ENCODE measurements at regions not wholly inside any gene's neighbourhood (a gene's known extent, or its start where the extent isn't known, plus 50 kb on each side); places are given as distances from the start of the nearest gene placed in this dataset.

DNA sequence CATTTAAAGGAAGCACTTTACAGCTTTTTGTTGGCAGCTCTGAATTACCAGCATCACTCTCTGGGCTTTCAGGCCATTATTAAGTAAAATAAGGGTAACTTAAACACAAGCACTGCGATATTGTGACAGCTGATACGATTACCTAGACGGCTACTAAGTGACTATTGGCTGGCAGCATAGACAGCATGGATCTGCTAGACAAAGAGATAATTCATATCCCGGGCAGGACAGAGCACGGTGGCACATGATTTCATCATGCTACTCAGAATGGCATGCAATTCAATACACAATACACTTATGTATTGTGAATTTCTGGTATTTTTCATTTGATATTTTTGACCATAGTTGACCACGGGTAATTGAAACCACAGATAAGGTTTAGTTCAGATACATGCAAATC lies 522.0 kb upstream of the LRRN3 start:
- no peak for DNase-seq (ENCODE audit: low spot score)

DNA sequence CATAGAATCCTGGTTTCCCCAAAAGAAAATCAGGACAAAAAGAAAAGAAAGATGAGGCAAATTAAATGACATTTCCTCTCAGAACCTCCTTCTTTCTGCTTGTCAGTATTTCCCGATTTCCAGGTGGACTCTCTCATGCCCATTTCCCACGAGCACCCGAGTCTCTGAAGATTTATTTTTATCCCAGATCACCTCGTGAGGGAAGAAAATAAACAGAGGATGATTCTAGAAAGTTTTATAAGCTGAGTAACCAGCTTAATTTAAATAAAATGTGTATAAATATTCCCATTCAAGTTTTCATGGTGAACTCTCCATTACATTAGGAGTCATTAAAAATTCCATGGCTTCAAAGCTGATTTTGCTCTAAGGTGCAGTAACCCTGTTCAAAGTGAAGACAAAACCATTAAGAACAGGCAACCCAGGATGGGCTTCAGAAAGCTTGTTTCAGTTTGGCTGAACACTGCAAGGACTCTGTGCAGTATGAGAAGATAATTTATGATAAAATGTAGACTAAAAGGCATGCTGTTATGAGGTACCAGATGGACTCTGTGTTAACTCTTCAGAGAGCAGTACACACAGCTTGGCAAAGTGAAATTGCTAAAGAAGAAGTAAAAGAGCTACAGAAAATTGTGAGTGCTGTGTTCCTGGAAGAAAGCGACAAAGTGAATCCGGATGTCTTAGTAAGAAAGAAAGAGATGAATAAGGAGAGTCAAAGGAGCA lies 521.3 kb upstream of the LRRN3 start:
- DNase-seq (ENCODE audit: low spot score), result no peak

DNA sequence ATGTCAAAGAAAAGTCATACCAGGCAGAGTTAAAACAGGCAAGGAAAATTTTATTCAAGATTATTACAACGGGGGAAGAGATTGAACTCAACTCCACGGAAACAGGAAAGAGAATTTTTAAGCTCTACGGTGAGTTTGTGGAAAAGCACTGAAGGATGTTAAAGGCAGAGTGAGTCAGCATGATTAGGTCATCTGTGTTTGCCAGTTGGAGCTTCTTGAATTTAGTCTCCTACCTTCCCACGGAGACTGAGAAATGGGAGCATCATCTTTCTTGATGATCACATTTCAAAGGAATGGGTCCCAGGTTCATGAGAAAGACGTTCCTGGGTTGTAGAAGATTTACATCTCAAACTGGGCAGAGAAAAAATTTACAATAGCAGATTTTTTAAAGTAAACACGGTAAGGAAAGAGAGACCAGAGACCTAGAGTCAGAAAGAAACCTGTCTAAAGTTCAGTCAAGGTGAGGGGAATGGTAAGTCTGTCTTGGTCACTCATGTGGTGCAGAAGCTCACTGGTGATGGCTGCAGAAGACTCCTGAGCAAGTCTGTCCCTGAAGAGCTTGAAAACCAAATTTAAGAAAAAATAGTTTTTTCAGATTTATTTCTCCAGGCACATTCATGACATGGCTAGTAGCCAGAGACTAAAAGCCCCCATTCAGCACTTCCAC lies 516.9 kb upstream of the LRRN3 start:
- no peak for DNase-seq (ENCODE audit: low spot score)

DNA sequence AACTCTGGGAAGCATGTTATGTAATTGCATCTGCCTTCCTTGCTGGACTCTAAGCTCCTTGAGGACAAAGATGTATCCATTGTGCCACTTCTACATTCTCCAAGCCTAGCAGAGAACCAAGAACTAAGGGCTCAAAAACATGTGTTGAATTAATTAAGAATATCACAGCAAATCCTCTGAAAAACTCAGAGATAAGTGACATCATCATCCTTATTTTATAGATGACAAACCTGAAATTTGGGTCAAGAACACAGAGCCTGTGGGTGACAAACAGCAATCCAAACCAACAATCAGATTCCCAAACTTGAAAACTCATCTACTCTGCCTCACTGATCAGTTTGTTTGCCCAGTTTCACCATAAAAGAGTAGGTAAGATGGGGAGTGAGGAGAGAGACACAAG lies 503.6 kb upstream of the LRRN3 start:
- DNase-seq (ENCODE audit: low spot score), result no peak

DNA sequence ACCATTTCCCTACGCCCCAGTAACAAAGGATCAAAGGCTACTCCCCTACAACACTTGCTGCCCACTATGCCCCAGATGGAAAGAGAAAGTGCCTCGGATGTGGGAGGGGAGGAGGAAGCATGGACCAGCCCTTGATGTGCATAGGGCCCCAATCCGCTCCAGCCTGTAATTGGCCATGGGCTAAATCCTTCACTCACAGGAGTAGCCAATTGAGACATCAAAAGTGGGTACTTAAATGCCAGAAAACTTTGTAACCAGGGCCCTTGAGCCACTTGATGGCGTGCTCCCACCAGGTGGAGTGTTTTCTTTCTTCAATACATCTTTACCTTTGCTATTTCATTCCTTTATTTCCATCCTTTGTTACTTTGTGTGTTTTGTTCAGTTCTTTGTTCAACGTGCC lies 500.5 kb upstream of the LRRN3 start:
- DNase-seq (ENCODE audit: low spot score), result no peak

DNA sequence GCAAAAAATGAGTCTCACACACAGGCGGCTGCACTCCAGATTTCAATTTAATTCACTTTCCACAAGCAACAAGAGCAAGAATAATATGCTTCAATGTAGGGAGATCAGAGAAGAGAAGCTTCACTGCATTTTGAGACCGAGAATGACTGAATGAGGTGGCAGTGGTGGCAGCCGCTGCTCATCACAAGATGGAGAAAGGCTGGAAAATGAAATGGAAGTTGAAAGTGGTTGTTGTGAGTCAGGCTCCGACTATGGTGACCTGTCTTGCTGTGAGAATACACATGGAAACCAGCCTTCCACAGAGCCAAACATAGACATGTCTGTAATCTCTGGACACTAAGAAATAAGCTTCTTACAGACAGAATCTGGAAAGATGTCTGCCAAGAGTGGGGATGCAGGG lies 499.6 kb upstream of the LRRN3 start:
- DNase-seq (ENCODE audit: low spot score), result no peak

DNA sequence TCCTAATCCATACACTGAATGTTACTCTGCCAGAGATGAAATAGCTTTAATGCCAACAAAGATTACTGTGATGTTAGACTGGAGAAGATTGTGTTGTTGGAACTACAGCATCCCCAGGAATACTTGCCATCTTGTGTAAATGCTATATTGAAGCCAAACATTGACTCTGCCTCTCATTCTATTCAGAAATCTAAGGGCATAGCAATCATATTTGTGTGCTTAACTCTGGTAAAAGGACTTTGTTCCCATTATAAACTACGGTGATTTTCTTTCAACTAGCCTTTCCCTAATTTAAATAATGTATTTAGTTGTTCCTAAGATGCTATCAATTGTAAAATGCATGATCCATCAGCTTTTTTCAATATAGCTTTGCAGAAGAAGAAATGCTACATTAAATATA lies 498.4 kb upstream of the LRRN3 start:
- DNase-seq (ENCODE audit: low spot score), result no peak

DNA sequence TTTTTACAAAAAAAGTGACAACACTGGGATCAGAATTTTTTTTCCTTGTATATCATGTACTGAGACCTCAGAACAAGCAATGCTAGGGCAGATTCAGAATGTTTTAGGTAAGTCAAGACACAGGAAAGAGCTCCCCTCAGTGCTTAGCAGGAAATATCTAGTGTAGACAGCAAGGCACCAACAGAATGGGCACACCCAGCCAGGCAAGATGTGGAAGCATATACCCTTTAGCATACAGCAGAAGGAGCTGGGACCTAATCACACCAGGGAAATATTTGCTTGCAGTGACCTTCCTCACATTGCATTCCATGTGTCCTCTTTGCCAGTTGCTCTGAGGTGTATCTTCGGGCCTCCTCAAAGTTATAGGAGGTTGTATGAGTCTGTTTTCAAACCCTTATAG lies 497.6 kb upstream of the LRRN3 start:
- DNase-seq (ENCODE audit: low spot score), result no peak

DNA sequence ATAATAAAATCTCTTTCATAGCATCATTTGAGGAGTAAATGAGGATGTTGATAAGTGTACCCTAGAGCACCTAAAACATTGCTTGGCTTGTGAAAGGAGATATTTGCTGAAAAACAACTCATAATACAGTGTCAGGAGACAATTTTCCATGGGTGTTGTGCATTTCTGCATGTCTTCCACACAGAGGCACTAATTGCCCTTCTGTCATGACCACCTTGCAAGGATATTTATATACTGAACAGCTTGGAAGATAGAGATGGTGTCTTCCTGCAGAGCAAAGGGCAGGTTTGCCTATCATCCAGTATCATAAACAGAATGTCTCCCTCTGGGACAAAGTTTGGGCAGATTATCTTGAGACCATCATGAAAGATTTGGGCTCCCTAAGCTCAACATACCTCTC lies 495.2 kb upstream of the LRRN3 start:
- DNase-seq (ENCODE audit: low spot score), result no peak

DNA sequence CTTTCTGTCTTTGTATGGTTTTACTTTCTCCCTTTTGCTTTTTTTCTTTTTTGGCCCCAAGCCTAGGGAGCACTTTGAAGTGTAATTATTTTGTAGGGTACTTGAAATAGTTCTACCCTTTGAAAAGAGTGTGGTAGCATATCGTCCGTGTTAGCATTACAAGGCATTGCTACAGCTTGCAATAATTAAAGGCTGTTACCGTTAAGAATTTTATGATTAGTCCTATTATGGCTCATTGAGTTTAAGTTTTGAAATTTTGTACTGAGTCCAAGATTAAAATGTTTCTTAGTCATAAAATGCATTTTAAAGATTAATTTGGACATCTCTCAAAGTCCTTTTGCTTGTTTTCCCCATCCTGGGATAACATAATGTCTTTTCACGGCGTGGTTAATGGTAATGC lies 490.0 kb upstream of the LRRN3 start:
- DNase-seq (ENCODE audit: low spot score), result no peak

DNA sequence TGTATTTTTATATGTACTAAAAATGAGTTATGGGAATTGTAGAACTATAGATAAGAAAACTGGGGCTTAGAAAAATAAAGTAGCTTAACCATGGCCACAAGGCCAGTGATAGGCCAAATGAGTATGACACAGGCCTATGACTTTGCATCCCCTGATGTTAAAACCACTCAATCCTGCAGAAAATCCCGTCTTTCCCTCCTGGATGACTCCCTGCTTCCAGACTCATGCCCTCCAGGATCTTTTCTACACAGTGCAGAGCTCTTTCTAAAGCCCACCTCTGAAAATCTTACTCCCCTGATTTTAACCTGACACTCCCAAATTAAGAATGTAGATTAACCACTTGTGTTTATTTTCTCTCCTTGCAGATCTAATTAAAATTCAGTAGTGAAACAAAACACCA lies 489.2 kb upstream of the LRRN3 start:
- no peak for DNase-seq (ENCODE audit: low spot score)

DNA sequence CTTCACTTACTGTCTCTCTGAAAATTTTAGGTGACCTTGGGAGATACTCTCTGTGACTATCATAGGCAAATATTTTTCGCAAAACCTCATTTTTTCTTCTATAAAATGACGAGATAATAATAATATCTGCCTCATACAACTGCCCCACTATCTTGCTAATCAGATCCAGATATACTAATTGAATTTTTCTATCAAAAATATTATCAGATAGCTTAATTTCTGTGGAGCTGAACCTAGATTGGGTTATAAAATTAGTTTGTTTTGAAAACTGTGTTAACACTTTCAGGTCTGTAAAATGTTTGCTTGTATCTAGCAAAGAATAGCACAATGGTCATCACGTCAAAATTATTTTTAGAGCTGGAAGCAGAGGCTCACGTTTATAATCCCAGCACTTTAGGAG lies 486.7 kb upstream of the LRRN3 start:
- no peak for DNase-seq (ENCODE audit: low spot score)

DNA sequence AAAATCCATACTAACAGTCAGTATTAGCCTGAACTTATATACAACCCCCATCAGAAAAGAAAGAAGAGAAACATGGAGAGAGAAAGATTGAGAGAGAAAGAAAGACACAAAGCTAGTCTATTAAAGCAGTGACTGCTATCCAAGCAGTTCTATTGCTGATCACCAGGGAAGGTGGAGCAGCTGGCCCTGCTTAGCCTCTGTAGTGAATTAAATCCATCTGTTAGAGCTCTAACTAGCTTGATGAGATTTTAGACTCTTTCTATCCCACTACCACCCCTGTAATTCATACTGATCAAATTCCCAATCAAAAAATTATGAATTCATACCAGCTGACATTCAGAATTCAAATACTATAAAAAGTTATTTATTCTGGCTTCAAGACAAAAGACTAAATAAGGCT lies 486.0 kb upstream of the LRRN3 start:
- no peak for DNase-seq (ENCODE audit: low spot score)

DNA sequence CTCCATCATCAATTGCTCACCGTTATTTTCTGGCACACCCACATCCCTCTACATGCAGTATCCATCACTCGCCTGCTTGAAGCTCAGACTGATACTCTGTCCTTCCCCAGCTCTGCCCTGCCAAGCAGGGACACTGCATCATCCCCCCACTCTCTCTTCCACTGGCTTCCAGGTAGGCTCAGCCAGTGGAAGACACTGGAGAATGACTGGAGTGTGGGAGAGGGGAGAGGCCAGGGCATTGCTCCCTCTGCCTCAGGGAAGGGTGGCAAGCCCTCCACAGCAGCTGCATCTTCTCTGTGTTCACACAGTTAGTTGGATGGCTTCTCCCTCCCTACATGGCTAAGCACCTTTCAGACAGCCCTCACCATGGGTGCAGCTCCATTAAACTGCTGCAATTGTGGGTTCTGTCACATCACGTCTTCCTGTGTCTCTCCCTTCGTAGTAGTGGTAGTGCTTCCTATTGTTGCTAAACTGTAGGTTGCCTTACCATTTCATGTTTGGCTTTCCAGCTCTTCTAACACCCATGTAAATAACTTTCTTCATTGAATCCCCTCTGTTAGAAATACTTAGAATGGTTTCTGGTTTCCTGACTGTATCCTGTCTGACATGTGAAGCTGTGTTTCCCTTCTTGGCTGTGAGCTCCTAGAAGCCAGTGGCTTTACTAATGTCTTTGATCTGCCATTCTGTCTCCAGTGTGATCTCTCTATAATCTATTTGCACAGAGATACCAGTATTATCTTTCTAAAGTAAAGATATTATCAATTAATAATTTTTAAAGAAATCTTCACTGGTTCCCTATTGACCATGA lies 483.7 kb upstream of the LRRN3 start:
- DNase-seq (ENCODE audit: low spot score), result no peak

DNA sequence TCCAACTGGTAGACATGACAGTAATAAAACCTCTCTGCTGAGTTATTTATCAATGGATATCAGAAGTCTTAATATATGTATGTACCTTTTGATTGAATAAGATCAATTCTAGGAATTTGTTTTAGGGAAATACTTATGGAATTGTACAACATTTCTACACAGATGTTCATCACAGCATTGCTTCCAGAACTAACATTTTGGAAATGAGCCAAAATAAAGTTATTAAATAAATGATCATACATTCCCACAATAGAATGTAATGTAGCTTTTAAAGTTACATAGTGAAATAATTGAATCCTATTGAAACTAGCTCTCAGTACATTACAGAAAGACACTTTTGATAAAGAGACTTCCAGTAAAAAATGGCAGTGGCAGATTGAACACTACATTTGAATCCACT lies 481.6 kb upstream of the LRRN3 start:
- DNase-seq (ENCODE audit: low spot score), result no peak

DNA sequence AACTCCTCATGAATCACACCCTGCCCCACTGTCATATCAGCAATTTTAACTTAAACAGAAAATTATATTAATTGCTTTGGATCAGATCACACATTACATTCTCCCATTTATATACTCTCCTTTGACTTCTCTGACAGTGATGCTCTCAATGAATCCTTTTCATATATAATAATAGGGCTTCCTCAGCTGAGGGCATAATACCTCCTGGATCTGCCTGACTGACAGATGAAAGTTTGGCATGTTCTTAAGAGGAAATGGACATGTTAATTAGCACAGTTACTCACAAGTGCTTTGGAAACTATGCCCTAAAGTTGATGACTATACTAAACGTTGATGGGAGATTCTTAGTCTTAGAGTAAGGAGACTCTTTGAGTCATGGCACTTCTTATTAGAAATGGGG lies 478.2 kb upstream of the LRRN3 start:
- no peak for DNase-seq (ENCODE audit: low spot score)

Measured in HuH-7 (cell line).